IPS-20b (cell line): ENCODE measurements at regions not wholly inside any gene's neighbourhood (a gene's known extent, or its start where the extent isn't known, plus 50 kb on each side); places are given as distances from the start of the nearest gene placed in this dataset.

Source experiments
- H3K27ac ChIP-seq: one replicate; pipeline ENCODE4 v1.5.1; 2013; ENCODE audit warnings: low read length
- H3K27me3 ChIP-seq: 2 replicates; pipeline ENCODE4 v1.6.1; 2013; ENCODE audit warnings: mild to moderate bottlenecking, low read length, inconsistent platforms; ENCODE audit not compliant: insufficient read depth
- H3K36me3 ChIP-seq: 2 replicates; pipeline ENCODE4 v1.6.1; 2013; ENCODE audit warnings: low read depth, mild to moderate bottlenecking, inconsistent platforms, low read length, moderate library complexity; ENCODE audit not compliant: insufficient read depth
- H3K4me1 ChIP-seq: 2 replicates; pipeline ENCODE4 v1.6.1; 2013; ENCODE audit warnings: mild to moderate bottlenecking, control low read depth, inconsistent platforms, low read length, moderate library complexity; ENCODE audit not compliant: insufficient read depth
- H3K4me3 ChIP-seq: 2 replicates; pipeline ENCODE4 v1.5.1; 2013; ENCODE audit warnings: mild to moderate bottlenecking, low read length, inconsistent platforms
- H3K9ac ChIP-seq: 2 replicates; pipeline ENCODE4 v1.6.1; 2013; ENCODE audit warnings: low read depth, mild to moderate bottlenecking, inconsistent platforms, low read length, moderate library complexity
- H3K9me3 ChIP-seq: 2 replicates; pipeline ENCODE4 v1.6.1; 2013; ENCODE audit warnings: mild to moderate bottlenecking, low read depth, low read length, inconsistent platforms; ENCODE audit not compliant: insufficient read depth

DNA sequence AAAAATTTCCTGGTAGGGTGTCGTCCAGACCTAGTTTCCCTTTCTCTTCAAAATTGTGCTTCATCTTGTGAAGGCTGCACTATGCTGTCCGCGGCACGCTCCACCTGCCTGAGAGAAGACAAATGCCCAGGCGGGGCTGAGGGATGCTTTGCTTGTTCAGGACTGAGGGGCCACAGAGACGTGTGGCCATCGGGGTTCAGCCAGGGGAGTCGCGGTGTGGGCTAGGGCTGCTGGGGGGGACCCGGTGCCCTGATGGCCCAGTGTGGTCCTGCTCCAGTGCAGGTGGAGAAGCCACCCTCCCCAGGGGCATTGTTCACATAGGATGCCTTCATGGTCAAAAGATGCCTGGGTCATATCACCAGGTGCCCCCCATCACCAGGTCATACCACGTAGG lies 107.8 kb upstream of the SHH start:
- Histone ChIP-seq H3K36me3 (no peaks in the 10 kb centered on the region), H3K9me3 (no peaks in the 10 kb centered on the region), H3K27me3 (no peaks in the 10 kb centered on the region), H3K27ac (no peak overlapping the region), H3K4me3 (no peak overlapping the region), H3K9ac (no peak overlapping the region), H3K4me1 (no peaks in the 10 kb centered on the region)

DNA sequence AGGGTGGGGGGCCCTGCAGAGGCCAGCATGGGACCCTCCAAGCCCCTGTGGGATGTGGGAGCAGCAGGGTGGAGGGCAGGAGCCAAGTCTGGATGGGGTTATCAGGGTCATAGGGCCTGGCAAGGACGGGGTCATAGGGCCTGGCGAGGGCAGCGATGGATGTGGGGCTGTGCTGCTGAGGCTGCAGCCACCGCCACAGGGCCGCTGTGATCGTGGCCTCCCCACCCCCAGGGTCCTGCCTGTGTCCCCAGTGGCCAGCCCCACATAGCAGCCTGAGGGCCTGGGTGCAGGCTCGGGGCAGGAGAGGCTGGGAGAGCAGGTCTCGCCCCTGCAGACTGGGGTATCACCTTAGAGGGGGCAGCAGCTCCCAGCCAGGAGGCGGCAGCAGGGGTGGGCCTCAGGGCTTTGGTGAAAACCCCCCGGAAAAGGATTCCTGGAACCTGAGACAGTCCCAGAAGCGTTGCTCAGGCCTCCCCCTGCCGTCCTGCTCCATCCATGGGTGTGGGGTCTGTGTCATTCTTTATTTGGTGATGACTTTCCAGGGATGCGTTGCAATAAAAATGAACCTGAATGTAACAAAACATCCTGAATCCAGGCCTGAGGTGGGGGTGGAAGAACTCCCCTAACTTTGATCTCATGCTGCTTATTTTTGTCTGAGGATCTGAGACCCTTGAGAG lies 107.3 kb upstream of the SHH start:
- H3K27ac ChIP-seq: no peak overlapping the region
- no peaks in the 10 kb centered on the region for H3K27me3 ChIP-seq
- no peak overlapping the region for H3K9ac ChIP-seq

DNA sequence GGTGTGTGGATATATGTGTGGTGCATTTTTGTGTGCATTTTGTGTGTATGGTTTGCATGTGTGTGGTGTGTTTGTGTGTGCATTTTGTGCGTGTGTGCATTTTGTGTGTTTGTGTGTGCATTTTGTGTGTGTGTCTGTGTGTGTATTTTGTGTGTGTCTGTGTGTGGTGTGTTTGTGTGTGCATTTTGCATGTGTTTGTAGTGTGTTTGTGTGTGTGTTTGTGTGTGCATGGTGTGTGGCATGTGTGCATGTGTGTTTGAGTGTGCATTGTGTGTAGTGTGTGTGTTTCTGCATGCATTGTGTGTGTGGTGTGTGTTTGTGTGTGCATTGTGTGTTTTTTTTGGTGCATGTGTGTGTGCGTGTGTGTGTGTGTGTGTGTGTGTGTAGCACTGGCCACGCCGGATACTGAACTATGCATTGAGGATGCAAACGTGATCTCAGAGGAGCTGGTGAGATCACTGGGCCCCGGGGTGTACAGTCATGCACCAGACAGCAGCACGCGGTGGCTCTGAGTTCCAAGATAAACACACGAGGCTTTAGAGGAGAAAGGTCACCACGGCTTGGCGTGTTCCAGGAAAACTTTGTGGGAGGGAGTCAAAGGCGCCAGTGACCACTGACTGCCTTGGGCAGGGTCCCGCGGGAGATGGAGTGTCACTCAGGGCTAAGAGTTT lies 106.6 kb upstream of the SHH start:
- Histone ChIP-seq H3K36me3 (no peaks in the 10 kb centered on the region), H3K4me3 (no peak overlapping the region), H3K4me1 (no peaks in the 10 kb centered on the region), H3K27me3 (no peaks in the 10 kb centered on the region), H3K9me3 (no peaks in the 10 kb centered on the region), H3K9ac (no peak overlapping the region), H3K27ac (no peak overlapping the region)

More for the DNA sequence above, 107.3 kb upstream of the SHH start:
- H3K4me3 ChIP-seq: no peak overlapping the region
- no peaks in the 10 kb centered on the region for H3K36me3 ChIP-seq
- no peaks in the 10 kb centered on the region for H3K9me3 ChIP-seq
- H3K4me1 ChIP-seq: no peaks in the 10 kb centered on the region

DNA sequence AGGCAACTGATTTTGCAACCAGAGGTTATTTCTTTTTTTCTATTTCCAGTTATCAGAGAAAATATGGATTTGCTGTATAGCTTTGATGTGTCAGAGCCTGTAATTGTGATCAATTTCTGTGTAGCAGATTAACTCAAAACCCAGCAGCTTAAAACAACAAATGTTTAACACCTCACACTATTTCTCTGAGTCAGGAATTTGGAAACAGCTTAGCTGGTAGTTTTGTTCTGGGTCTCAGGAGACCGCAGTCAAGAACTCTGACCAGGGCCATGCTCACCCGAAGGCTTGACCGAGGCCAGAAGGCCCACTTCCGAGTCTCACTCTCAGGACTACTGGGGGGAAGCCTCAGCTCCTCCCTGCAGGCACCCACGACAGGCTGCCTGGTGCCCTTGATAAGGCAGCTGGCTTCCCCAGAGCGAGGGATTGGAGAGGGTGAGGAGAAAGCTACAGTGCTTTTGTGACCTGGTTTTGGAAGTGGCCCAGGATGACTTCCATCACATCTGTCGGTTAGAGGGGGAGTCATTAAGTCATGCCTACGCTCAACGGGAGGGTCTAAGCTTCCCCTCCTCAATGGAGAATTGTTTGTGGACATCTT lies 105.7 kb upstream of the SHH start:
- Histone ChIP-seq H3K4me1 (no peaks in the 10 kb centered on the region), H3K9ac (no peak overlapping the region), H3K27me3 (no peaks in the 10 kb centered on the region), H3K36me3 (no peaks in the 10 kb centered on the region), H3K9me3 (no peaks in the 10 kb centered on the region), H3K4me3 (no peak overlapping the region), H3K27ac (no peak overlapping the region)

DNA sequence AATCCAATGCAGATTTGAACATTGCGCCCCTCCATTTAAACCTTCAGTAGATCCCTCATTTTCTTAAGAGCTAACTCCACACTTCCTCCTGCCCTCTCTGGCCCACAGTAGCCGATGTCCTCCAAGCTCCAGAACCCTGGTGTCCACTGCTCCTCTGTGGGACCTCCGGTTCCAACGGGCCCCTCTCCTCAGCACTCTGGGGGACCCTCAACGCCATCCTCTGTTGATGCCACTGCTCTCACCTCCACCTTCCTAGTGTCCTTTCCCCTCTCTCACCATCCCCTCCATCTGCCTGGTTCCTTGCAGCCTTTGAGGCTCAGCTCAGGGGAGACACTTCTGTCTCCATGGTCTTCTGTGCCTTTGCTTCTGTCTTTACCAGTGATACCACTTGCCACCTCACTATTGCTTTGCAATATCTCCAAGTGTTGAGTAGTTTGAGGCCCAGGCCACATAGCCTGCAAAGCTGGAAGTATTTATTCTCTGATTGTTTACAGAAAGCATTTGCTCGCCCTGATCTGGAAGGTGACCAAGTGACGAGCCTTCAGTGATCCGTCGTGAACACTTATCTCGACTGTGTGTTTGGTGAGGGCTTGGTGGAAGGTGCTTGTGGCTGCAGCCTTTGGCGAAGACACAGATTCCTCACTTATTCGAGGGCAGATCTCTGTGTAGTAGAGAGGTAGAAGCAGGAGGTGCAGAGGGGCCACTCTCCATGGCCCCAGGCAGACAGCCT lies 104.8 kb upstream of the SHH start:
- no peaks in the 10 kb centered on the region for H3K27me3 ChIP-seq
- no peak overlapping the region for H3K4me3 ChIP-seq
- H3K9ac ChIP-seq: no peak overlapping the region
- no peaks in the 10 kb centered on the region for H3K9me3 ChIP-seq
- H3K27ac ChIP-seq: no peak overlapping the region
- H3K36me3 ChIP-seq: no peaks in the 10 kb centered on the region
- H3K4me1 ChIP-seq: no peaks in the 10 kb centered on the region

DNA sequence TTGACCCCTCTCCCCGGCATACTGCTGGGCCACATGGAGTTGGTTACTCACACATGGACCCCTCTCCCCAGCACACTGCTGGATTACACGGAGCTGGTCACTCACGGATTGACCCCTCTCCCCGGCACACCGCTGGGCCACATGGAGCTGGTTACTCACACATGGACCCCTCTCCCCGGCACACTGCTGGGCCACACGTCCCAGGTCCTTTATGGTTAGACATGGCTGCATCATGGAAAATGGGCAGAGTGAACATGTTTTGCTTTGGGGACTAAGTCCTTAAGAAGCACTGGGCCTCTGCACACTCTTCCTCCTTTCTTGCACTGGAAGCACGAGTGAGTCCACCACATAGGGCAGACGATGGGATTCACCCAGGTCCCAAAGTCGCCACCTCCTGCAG lies 102.1 kb upstream of the SHH start:
- Histone ChIP-seq H3K4me1 (no peaks in the 10 kb centered on the region), H3K27me3 (no peaks in the 10 kb centered on the region), H3K27ac (no peak overlapping the region)

DNA sequence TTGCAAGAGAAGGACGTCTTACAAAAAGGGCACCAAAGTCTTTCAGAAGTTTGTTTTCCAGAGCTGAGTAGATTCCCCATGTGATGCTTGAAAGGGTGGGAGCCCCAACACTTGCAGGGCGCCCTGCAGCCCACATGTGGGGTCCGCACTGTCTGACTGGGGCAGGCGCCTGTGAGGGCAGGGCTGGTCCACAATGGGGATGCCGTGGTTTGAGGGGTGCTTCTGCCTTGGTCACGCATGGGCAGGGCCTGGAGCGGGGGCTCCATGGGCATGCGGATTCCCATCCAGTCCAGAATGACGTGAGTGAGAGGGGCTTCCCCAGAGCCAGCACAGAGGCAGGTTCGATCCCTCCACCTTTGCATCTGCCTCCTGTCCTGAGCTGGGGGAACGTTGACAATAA lies 101.5 kb upstream of the SHH start:
- no peaks in the 10 kb centered on the region for H3K4me1 ChIP-seq
- H3K27me3 ChIP-seq: no peaks in the 10 kb centered on the region
- H3K4me3 ChIP-seq: no peak overlapping the region
- no peak overlapping the region for H3K9ac ChIP-seq
- H3K9me3 ChIP-seq: no peaks in the 10 kb centered on the region
- no peak overlapping the region for H3K27ac ChIP-seq
- no peaks in the 10 kb centered on the region for H3K36me3 ChIP-seq

More for the DNA sequence above, 102.1 kb upstream of the SHH start:
- Histone ChIP-seq H3K36me3 (no peaks in the 10 kb centered on the region), H3K4me3 (no peak overlapping the region), H3K9me3 (no peaks in the 10 kb centered on the region), H3K9ac (no peak overlapping the region)

DNA sequence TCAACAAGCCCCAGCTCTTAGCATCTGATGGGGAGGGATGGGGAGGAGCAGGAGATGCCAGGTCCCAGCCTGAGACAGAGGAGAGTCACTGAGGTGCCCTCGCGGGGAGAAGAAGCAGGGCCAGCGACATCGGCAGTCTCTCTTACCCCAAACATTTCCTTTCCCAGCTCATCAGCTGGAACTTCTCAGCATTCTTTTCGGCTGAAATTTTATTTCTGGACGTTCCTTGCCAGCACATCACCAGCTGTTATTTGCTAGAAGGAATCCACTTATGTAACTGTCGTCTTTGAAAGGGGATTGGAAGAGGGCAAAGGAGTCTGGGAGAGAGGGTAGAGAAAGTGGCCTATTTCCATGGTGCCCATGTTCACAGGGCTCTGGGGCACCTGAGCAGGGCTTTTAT lies 101.0 kb upstream of the SHH start:
- Histone ChIP-seq H3K27me3 (no peaks in the 10 kb centered on the region), H3K9me3 (no peaks in the 10 kb centered on the region), H3K36me3 (no peaks in the 10 kb centered on the region), H3K4me1 (no peaks in the 10 kb centered on the region; the same call in 1 of the 2 replicates), H3K9ac (no peak overlapping the region), H3K27ac (no peak overlapping the region), H3K4me3 (no peak overlapping the region)

DNA sequence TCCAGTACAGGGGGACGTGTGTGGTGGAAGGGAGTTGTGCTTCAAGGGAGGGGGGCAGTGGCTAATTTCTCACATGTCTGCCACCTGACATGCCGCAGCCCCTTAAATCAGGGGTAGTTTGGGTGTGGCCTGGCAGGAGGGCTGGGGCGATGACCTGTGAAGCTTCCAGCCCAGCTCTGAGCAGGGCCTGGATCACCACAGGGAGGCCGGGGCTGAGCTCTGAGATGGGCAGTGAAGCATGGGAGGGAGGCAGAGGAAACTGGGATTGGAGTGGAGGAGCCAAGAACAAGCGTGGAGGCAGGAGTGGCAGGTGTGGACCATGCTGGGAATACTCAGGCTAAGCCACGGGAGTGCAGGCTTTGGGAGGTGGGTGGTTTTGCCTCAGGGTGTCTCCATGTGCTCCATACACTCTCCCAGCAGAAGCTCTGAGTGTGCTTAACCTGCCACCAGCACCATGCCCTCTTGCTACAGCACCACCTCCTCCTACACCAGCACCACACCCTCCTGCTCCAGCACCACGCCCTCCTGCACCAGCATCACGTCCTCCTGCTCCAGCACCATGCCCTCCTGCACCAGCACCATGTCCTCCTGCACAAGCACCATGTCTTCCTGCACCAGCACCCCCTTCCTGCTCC lies 99.3 kb upstream of the SHH start:
- Histone ChIP-seq H3K9me3 (no peaks in the 10 kb centered on the region), H3K4me1 (no peaks in the 10 kb centered on the region; the same call in 1 of the 2 replicates), H3K4me3 (no peak overlapping the region), H3K36me3 (no peaks in the 10 kb centered on the region), H3K27ac (no peak overlapping the region), H3K27me3 (no peaks in the 10 kb centered on the region), H3K9ac (no peak overlapping the region)

DNA sequence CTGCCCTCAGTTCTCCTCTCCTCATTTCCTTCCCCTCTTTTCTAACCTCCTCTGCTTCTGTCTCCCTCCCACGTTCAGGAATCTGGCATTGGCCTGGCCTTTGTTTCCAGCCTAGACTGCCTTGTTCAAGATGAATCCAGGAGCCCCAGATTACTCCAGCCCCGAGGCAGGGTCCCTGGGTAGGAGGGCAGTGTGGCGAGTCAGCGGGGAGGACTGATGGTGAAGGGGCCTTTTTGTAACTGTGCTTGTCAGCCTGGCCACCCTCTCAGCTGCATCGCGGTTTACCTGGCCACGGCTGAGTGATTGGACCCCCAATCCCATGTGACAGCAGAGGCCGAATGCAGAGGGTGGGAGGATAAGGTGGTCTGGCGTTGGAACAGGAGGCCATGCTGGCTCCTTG lies 96.1 kb upstream of the SHH start:
- Histone ChIP-seq H3K27me3 (no peaks in the 10 kb centered on the region), H3K9me3 (no peaks in the 10 kb centered on the region)

DNA sequence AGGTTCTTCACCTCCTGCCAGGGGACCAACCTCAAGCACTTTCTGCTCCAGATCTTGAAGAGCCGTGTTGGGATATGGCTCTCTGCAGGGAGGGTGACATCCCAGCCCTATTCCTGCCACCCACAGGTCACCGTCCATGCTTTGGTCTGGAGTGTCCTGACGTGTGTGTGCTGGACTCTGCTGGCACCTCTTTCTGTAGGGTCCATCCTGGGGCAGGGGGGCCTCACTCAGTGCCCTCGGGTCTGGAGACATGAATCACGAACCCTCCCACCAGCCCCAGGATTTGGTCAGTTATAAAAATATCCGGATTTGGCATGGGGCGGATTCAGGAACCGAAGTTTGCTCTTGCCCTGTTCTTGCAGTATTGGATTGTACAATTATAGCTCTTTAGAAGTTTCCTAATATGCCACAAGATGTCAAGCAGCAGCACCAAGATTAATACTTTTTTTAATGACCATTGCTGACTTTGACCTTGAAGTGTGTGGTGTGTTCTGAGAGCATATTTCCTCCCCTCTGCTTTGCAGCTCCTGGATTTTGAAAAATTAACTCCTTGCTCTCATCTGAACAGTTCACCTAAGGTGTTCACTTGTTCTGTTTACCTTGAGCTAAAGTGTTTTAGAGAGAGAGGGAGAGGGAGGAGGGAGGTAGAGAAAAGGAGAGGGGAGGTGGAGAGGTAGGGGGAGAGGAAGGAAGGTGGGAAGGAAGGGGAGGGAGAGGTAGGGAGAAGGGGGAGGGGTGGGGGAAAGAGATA lies 95.4 kb upstream of the SHH start:
- Histone ChIP-seq H3K9ac (no peak overlapping the region), H3K36me3 (no peaks in the 10 kb centered on the region), H3K27me3 (no peaks in the 10 kb centered on the region), H3K4me1 (no peaks in the 10 kb centered on the region; the same call in 1 of the 2 replicates), H3K4me3 (no peak overlapping the region), H3K27ac (no peak overlapping the region), H3K9me3 (no peaks in the 10 kb centered on the region)

More for the DNA sequence above, 96.1 kb upstream of the SHH start:
- H3K4me1 ChIP-seq: no peaks in the 10 kb centered on the region; the same call in 1 of the 2 replicates
- H3K4me3 ChIP-seq: no peak overlapping the region
- H3K27ac ChIP-seq: no peak overlapping the region
- no peak overlapping the region for H3K9ac ChIP-seq
- H3K36me3 ChIP-seq: no peaks in the 10 kb centered on the region
